IMR-90 (cell line): ENCODE measurements at regions not wholly inside any gene's neighbourhood (a gene's known extent, or its start where the extent isn't known, plus 50 kb on each side); places are given as distances from the start of the nearest gene placed in this dataset.

ENCODE experiments used
- ATAC-seq: fragments of 200-7000 bp; cut with Tn5 transposase; 2 replicates; pipeline ENCODE4 v1.9.1; 2020; ENCODE audit warnings: low read depth, mild to moderate bottlenecking, moderate library complexity
- BruUV-seq: library from RNA; stranded (reverse); fragments of 400-500 nt; replicated peaks from 2 replicates; lab custom pipeline; 2021; lab: Mats Ljungman, UMichigan
- CTCF ChIA-PET: fragments of 300-600 bp; formaldehyde crosslinking; extraction: SDS; loops from one replicate; lab custom pipeline; 2021; ENCODE audit warnings: antibody characterized with exemption; lab: Yijun Ruan, JAX
- POLR2A ChIA-PET: fragments of 300-600 bp; sonication (Branson Sonifier 250); formaldehyde crosslinking; loops from one replicate; lab custom pipeline; 2022; ENCODE audit warnings: antibody characterized with exemption; ENCODE audit not compliant: unreplicated experiment; lab: Charles Lee
- DNase-seq: peaks from one replicate; pipeline ENCODE4 v3.0.0; 2013
- H2AFZ ChIP-seq: replicated peaks from 2 replicates; pipeline ENCODE3; 2013; ENCODE audit warnings: low read length, mild to moderate bottlenecking; ENCODE audit not compliant: poor library complexity
- H2AK5ac ChIP-seq: 2 replicates; pipeline ENCODE4 v1.6.1; 2013; ENCODE audit warnings: low read depth, low read length, inconsistent platforms
- H2AK9ac ChIP-seq: replicated peaks from 2 replicates; pipeline ENCODE3; 2013; ENCODE audit warnings: mild to moderate bottlenecking, low read depth, low read length, moderate library complexity; ENCODE audit not compliant: poor library complexity
- H2BK120ac ChIP-seq: 2 replicates; pipeline ENCODE4 v1.6.1; 2013; ENCODE audit warnings: low read depth, low read length, inconsistent platforms
- H2BK15ac ChIP-seq: 3 replicates; pipeline ENCODE4 v1.6.1; 2013; ENCODE audit warnings: low read depth, low read length, inconsistent platforms
- H2BK20ac ChIP-seq: 2 replicates; pipeline ENCODE4 v1.6.1; 2013; ENCODE audit warnings: low read depth, mild to moderate bottlenecking, inconsistent platforms, low read length, moderate library complexity
- H2BK5ac ChIP-seq: 2 replicates; pipeline ENCODE4 v1.6.1; 2013; ENCODE audit warnings: mild to moderate bottlenecking, low read depth, low read length, inconsistent platforms; ENCODE audit not compliant: poor library complexity, severe bottlenecking
- H3K14ac ChIP-seq: replicated peaks from 2 replicates; pipeline ENCODE4 v1.6.1; 2013; ENCODE audit warnings: low read depth, low read length, inconsistent platforms
- H3K18ac ChIP-seq: 2 replicates; pipeline ENCODE4 v1.6.1; 2013; ENCODE audit warnings: low read depth, low read length, control low read depth
- H3K23ac ChIP-seq: 2 replicates; pipeline ENCODE4 v1.6.1; 2013; ENCODE audit warnings: low read depth, low read length, inconsistent platforms
- H3K27ac ChIP-seq: 2 replicates; pipeline ENCODE4 v1.5.1; 2013; ENCODE audit warnings: mild to moderate bottlenecking, control low read depth, low read length; ENCODE audit not compliant: insufficient read depth
- H3K27me3 ChIP-seq: 2 replicates; pipeline ENCODE4 v1.6.1; 2013; ENCODE audit warnings: low read length; ENCODE audit not compliant: control insufficient read depth, insufficient read depth
- H3K36me3 ChIP-seq: 2 replicates; pipeline ENCODE4 v1.6.1; 2013; ENCODE audit warnings: low read length, mixed read lengths; ENCODE audit not compliant: control insufficient read depth, insufficient read depth
- H3K4ac ChIP-seq: 2 replicates; pipeline ENCODE4 v1.6.1; 2013; ENCODE audit warnings: low read depth, low read length, inconsistent platforms
- H3K4me1 ChIP-seq: 2 replicates; pipeline ENCODE4 v1.6.1; 2013; ENCODE audit warnings: low read length, mixed read lengths; ENCODE audit not compliant: control insufficient read depth, insufficient read depth
- H3K4me2 ChIP-seq: 2 replicates; pipeline ENCODE4 v1.6.1; 2013; ENCODE audit warnings: low read depth, mild to moderate bottlenecking, control low read depth, low read length, moderate library complexity
- H3K4me3 ChIP-seq: 2 replicates; pipeline ENCODE4 v1.5.1; 2013; ENCODE audit warnings: low read depth, mild to moderate bottlenecking, control low read depth, low read length, moderate library complexity; ENCODE audit not compliant: insufficient read depth
- H3K56ac ChIP-seq: 2 replicates; pipeline ENCODE4 v1.6.1; 2013; ENCODE audit warnings: low read length, inconsistent platforms; ENCODE audit not compliant: insufficient read depth; ENCODE audit errors: extremely low read depth
- H3K79me1 ChIP-seq, 2 experiments: 2 replicates each; pipeline ENCODE4 v1.6.1; 2013; ENCODE audit warnings: low read length in 2 of 2, inconsistent platforms in 1 of 2, low read depth in 1 of 2
- H3K9ac ChIP-seq: 2 replicates; pipeline ENCODE4 v1.6.1; 2013; ENCODE audit warnings: low read depth, low read length, control low read depth
- H3K9me1 ChIP-seq: 2 replicates; pipeline ENCODE4 v1.6.1; 2013; ENCODE audit warnings: low read length, inconsistent platforms; ENCODE audit not compliant: insufficient read depth
- H3K9me3 ChIP-seq: 2 replicates; pipeline ENCODE4 v1.6.1; 2013; ENCODE audit warnings: low read length; ENCODE audit not compliant: control insufficient read depth, insufficient read depth
- H4K20me1 ChIP-seq: 2 replicates; pipeline ENCODE4 v1.6.1; 2013; ENCODE audit warnings: low read length, inconsistent platforms; ENCODE audit not compliant: insufficient read depth
- H4K5ac ChIP-seq: 2 replicates; pipeline ENCODE4 v1.6.1; 2013; ENCODE audit warnings: mild to moderate bottlenecking, low read depth, low read length, control low read depth
- H4K8ac ChIP-seq, 2 experiments: 2 replicates each; pipeline ENCODE4 v1.6.1; 2013; ENCODE audit warnings: low read depth in 2 of 2, low read length in 2 of 2, control low read depth in 1 of 2, inconsistent platforms in 1 of 2
- H4K91ac ChIP-seq: 2 replicates; pipeline ENCODE4 v1.6.1; 2013; ENCODE audit warnings: low read depth, low read length, inconsistent platforms; ENCODE audit not compliant: insufficient read depth
- BHLHE40 ChIP-seq: fragments of 150-350 bp; IDR thresholded peaks from 2 replicates; pipeline ENCODE4 v1.6.1; 2016; ENCODE audit warnings: mild to moderate bottlenecking, low read depth, low read length
- CEBPB ChIP-seq: IDR thresholded peaks from 2 replicates; pipeline ENCODE4 v1.6.1; 2012; ENCODE audit warnings: low read depth, low read length, improper control_type of control experiment
- CHD1 ChIP-seq: IDR thresholded peaks from 2 replicates; pipeline ENCODE4 v1.6.1; 2012; ENCODE audit warnings: low read depth, low read length, improper control_type of control experiment
- CTCF ChIP-seq: conservative IDR thresholded peaks from 2 replicates; pipeline ENCODE4 v1.5.1; 2012; ENCODE audit warnings: mild to moderate bottlenecking, low read depth, low read length, improper control_type of control experiment
- ELK1 ChIP-seq: fragments of 150-350 bp; IDR thresholded peaks from 2 replicates; pipeline ENCODE4 v1.6.1; 2016; ENCODE audit warnings: low read depth, mild to moderate bottlenecking, low read length, moderate library complexity, borderline replicate concordance
- FOS ChIP-seq: fragments of 150-350 bp; IDR thresholded peaks from 2 replicates; pipeline ENCODE4 v1.6.1; 2016; ENCODE audit warnings: low read depth, low read length
- MAFK ChIP-seq: IDR thresholded peaks from 2 replicates; pipeline ENCODE4 v1.6.1; 2012; ENCODE audit warnings: low read depth, low read length, improper control_type of control experiment
- MAZ ChIP-seq: IDR thresholded peaks from 2 replicates; pipeline ENCODE4 v1.6.1; 2012; ENCODE audit warnings: low read depth, mild to moderate bottlenecking, low read length, improper control_type of control experiment, moderate library complexity, borderline replicate concordance
- MXI1 ChIP-seq: IDR thresholded peaks from 2 replicates; pipeline ENCODE4 v1.6.1; 2012; ENCODE audit warnings: low read depth, mild to moderate bottlenecking, low read length, moderate library complexity, borderline replicate concordance
- NFE2L2 ChIP-seq: fragments of 150-350 bp; IDR thresholded peaks from 2 replicates; pipeline ENCODE4 v1.6.1; 2016; ENCODE audit warnings: low read depth, mild to moderate bottlenecking, low read length
- POLR2A ChIP-seq: IDR thresholded peaks from 2 replicates; pipeline ENCODE4 v1.6.1; 2012; ENCODE audit warnings: mild to moderate bottlenecking, low read depth, low read length
- RAD21 ChIP-seq: IDR thresholded peaks from 2 replicates; pipeline ENCODE4 v1.6.1; 2012; ENCODE audit warnings: low read length, improper control_type of control experiment
- RCOR1 ChIP-seq: IDR thresholded peaks from 2 replicates; pipeline ENCODE4 v1.6.1; 2012; ENCODE audit warnings: mild to moderate bottlenecking, low read length, improper control_type of control experiment; ENCODE audit not compliant: insufficient replicate concordance
- RFX5 ChIP-seq: IDR thresholded peaks from 2 replicates; pipeline ENCODE4 v1.8.0; 2012; ENCODE audit warnings: low read depth, mild to moderate bottlenecking, low read length, moderate library complexity
- SMC3 ChIP-seq: fragments of 150-350 bp; IDR thresholded peaks from 2 replicates; pipeline ENCODE4 v1.6.1; 2016; ENCODE audit warnings: low read depth, mild to moderate bottlenecking, antibody characterized with exemption, low read length, moderate library complexity
- USF2 ChIP-seq: fragments of 150-350 bp; IDR thresholded peaks from 2 replicates; pipeline ENCODE4 v1.6.1; 2017; ENCODE audit warnings: mild to moderate bottlenecking, antibody characterized with exemption, low read length, low read depth
- WGBS, 2 experiments: methylation state at CpG; one replicate each; pipeline versions ENCODE4 v1.1.5 to v1.1.7; 2013; ENCODE audit warnings: missing lambda C conversion rate in 2 of 2; ENCODE audit not compliant: insufficient read length in 1 of 2; ENCODE audit errors: extremely low coverage in 2 of 2; 5-methylcytosine and 5-hydroxymethylcytosine counted together
- dilution Hi-C: fragments of 300-500 bp; cut with HindIII; formaldehyde crosslinking; loops from one replicate; pipeline ENCODE4 v1.14.3; 2018; ENCODE audit warnings: low sequenced_read_pairs; ENCODE audit not compliant: unreplicated experiment
- in situ Hi-C: fragments of 300-500 bp; cut with MboI; formaldehyde crosslinking; loops from 3 replicates; pipeline ENCODE4 v1.14.3; 2019; ENCODE audit warnings: low sequenced_read_pairs, inconsistent platforms, mixed read lengths
- intact Hi-C: fragments of 100-400 bp; cut with micrococcal nuclease; formaldehyde crosslinking; loops from 2 replicates; pipeline ENCODE4 v1.10.0; 2022

- Histone ChIP-seq H3K9me1 (no peaks in the 10 kb centered on the region), H3K23ac (no peak overlapping the region), H2AK5ac (no peak overlapping the region), H3K14ac (no peak overlapping the region), H3K9ac (no peak overlapping the region), H2AK9ac (no peak overlapping the region), H3K56ac (no peak overlapping the region), H3K9me3 (no peaks in the 10 kb centered on the region; the same call in 1 of the 2 replicates), H3K4me3 (no peak overlapping the region), H2BK15ac (no peak overlapping the region), H4K20me1 (no peaks in the 10 kb centered on the region), H2BK120ac (no peak overlapping the region), H4K91ac (no peak overlapping the region), H3K4me1 (no peaks in the 10 kb centered on the region), H3K36me3 (no peaks in the 10 kb centered on the region), H3K4ac (no peak overlapping the region), H3K27me3 (no peaks in the 10 kb centered on the region), H2BK20ac (no peak overlapping the region), H2AFZ (no peak overlapping the region), H4K8ac (no peak overlapping the region), H3K4me2 (no peak overlapping the region), H3K27ac (no peak overlapping the region), H3K18ac (no peak overlapping the region), H2BK5ac (no peak overlapping the region), H4K5ac (no peak overlapping the region), H3K79me1 (no peaks in the 10 kb centered on the region)
- DNase-seq (no peak), ATAC-seq (no peak)
- no CpG with 5 or more reads among the region's 1 CpG for WGBS, 2 experiments
- intact Hi-C loops (no loop called here), dilution Hi-C loops (no loop called here), in situ Hi-C loops (no loop called here)
- ChIA-PET CTCF (no interaction called here), POLR2A (no interaction called here)
- no TSS peak for BruUV-seq
- TF ChIP-seq BHLHE40 (no peak), MAFK (no peak), CTCF (no peak), RFX5 (no peak), CEBPB (no peak), USF2 (no peak), CHD1 (no peak), POLR2A (no peak), RCOR1 (no peak), MAZ (no peak), RAD21 (no peak), NFE2L2 (no peak), FOS (no peak), SMC3 (no peak), ELK1 (no peak), MXI1 (no peak)
Observed at GRCh38 chr2:118521960-118522359, 325.5 kb downstream of the EN1 start.
